Right lobe of liver (tissue), 4 donors: ENCODE measurements at regions not wholly inside any gene's neighbourhood (a gene's known extent, or its start where the extent isn't known, plus 50 kb on each side); places are given as distances from the start of the nearest gene placed in this dataset.

Experiments used
- CTCF ChIP-seq, 4 donors: fragments of 200-600 bp in 3 of 4; fragments of 450-650 bp in 1 of 4; IDR thresholded peaks; one replicate each; pipeline versions ENCODE4 v1.5.1 to v1.8.0; 2016 to 2022; ENCODE audit warnings: antibody characterized with exemption in 4 of 4, mild to moderate bottlenecking in 2 of 4
- POLR2A ChIP-seq: fragments of 450-650 bp; IDR thresholded peaks from one replicate; pipeline ENCODE4 v1.6.1; 2017; ENCODE audit warnings: antibody characterized with exemption, mild to moderate bottlenecking
- donor health status: DM: no; HTN: no; CAD: no.
- donor health status: DM: no; HTN: no; CAD: no.
- donor health status: DM: no; HTN: yes; CAD: no.

- no peak for TF ChIP-seq CTCF (IDR thresholded peaks at IDR 0.05)
- TF ChIP-seq POLR2A = no peak
These were observed 314.9 kb upstream of the TMCO5A start for GRCh38 chr15:37619358-37620042.
